GM23338 (cell line): ENCODE measurements at regions not wholly inside any gene's neighbourhood (a gene's known extent, or its start where the extent isn't known, plus 50 kb on each side); places are given as distances from the start of the nearest gene placed in this dataset.

Source experiments
- ATAC-seq: fragments of 200-7000 bp; cut with Tn5 transposase; 3 replicates; pipeline ENCODE4 v1.9.1; 2020
- DNase-seq: peaks from one replicate; pipeline ENCODE4 v3.0.0-alpha.2; 2015; ENCODE audit warnings: low spot score
- H2AFZ ChIP-seq: fragments of 200-600 bp; sonication (generic); 2 replicates; pipeline ENCODE4 v1.8.0; 2016; ENCODE audit warnings: antibody characterized with exemption, mild to moderate bottlenecking, moderate library complexity
- H3F3A ChIP-seq: fragments of 200-600 bp; sonication (generic); replicated peaks from 2 replicates; pipeline ENCODE4 v1.8.0; 2017; ENCODE audit warnings: antibody characterized with exemption, mixed run types, low read depth
- H3K27ac ChIP-seq: fragments of 200-600 bp; sonication (generic); 2 replicates; pipeline ENCODE4 v1.6.1; 2016; ENCODE audit warnings: low read depth
- H3K27me3 ChIP-seq: fragments of 200-600 bp; sonication (generic); 2 replicates; pipeline ENCODE4 v1.8.0; 2016; ENCODE audit warnings: mild to moderate bottlenecking, mixed run types, moderate library complexity; ENCODE audit not compliant: insufficient read depth
- H3K36me3 ChIP-seq: fragments of 200-600 bp; sonication (generic); 2 replicates; pipeline ENCODE4 v1.8.0; 2016; ENCODE audit warnings: mild to moderate bottlenecking; ENCODE audit not compliant: insufficient read depth
- H3K4me1 ChIP-seq: fragments of 200-600 bp; sonication (generic); 2 replicates; pipeline ENCODE4 v1.8.0; 2016; ENCODE audit warnings: mild to moderate bottlenecking, moderate library complexity; ENCODE audit not compliant: insufficient read depth
- H3K4me2 ChIP-seq: fragments of 200-600 bp; sonication (generic); 2 replicates; pipeline ENCODE4 v1.7.1; 2017; ENCODE audit warnings: mixed run types
- H3K4me3 ChIP-seq: fragments of 200-600 bp; sonication (generic); 2 replicates; pipeline ENCODE4 v1.6.1; 2016; ENCODE audit warnings: mixed run types
- H3K79me2 ChIP-seq: fragments of 200-600 bp; sonication (generic); replicated peaks from 2 replicates; pipeline ENCODE4 v1.8.0; 2017; ENCODE audit warnings: mild to moderate bottlenecking; ENCODE audit not compliant: insufficient read depth
- H3K9me2 ChIP-seq: fragments of 200-600 bp; sonication (generic); 2 replicates; pipeline ENCODE4 v1.8.0; 2017; ENCODE audit not compliant: insufficient read depth
- H4K20me1 ChIP-seq: fragments of 200-600 bp; sonication (generic); replicated peaks from 2 replicates; pipeline ENCODE4 v1.8.0; 2017; ENCODE audit warnings: mild to moderate bottlenecking; ENCODE audit not compliant: insufficient read depth
- H3K27ac Mint-ChIP-seq: 2 replicates; pipeline ENCODE4 v1.8.0; 2020; ENCODE audit warnings: inconsistent platforms, mild to moderate bottlenecking, moderate library complexity, mixed read lengths
- H3K27me3 Mint-ChIP-seq: 3 replicates; pipeline ENCODE4 v1.8.0; 2022; ENCODE audit warnings: low read depth, mild to moderate bottlenecking, moderate library complexity, mixed read lengths, inconsistent platforms; ENCODE audit not compliant: insufficient read depth, poor library complexity
- H3K36me3 Mint-ChIP-seq: 3 replicates; pipeline ENCODE4 v1.8.0; 2021; ENCODE audit warnings: low read depth, mild to moderate bottlenecking, inconsistent platforms, moderate library complexity, mixed read lengths
- H3K4me1 Mint-ChIP-seq: 3 replicates; pipeline ENCODE4 v1.8.0; 2020; ENCODE audit warnings: mild to moderate bottlenecking, inconsistent platforms, mixed read lengths
- H3K4me3 Mint-ChIP-seq: 3 replicates; pipeline ENCODE4 v1.8.0; 2021; ENCODE audit warnings: moderate library complexity, mild to moderate bottlenecking, inconsistent platforms, mixed read lengths
- H3K9me3 Mint-ChIP-seq: 3 replicates; pipeline ENCODE4 v1.8.0; 2020; ENCODE audit warnings: moderate library complexity, mild to moderate bottlenecking, inconsistent platforms, mixed read lengths
- CREB1 ChIP-seq: fragments of 250-450 bp; sonication (Bioruptor Pico); IDR thresholded peaks from 2 replicates; pipeline ENCODE4 v1.5.0; 2020; ENCODE audit warnings: low read depth, mild to moderate bottlenecking, moderate library complexity
- EZH2phosphoT487 ChIP-seq: fragments of 200-600 bp; sonication (generic); IDR thresholded peaks from one replicate; pipeline ENCODE4 v1.8.1; 2018; ENCODE audit warnings: antibody characterized with exemption; ENCODE audit not compliant: unreplicated experiment
- NANOG ChIP-seq: IDR thresholded peaks from 2 replicates; pipeline ENCODE4 v1.6.1; 2016; ENCODE audit warnings: antibody characterized with exemption, borderline replicate concordance
- POLR2AphosphoS5 ChIP-seq: IDR thresholded peaks from 2 replicates; pipeline ENCODE4 v1.6.1; 2016; ENCODE audit warnings: antibody characterized with exemption, low read depth
- STAT1 ChIP-seq: IDR thresholded peaks from one replicate; pipeline ENCODE4 v1.6.1; 2016; ENCODE audit warnings: antibody characterized with exemption; ENCODE audit not compliant: unreplicated experiment
- ZNF114 ChIP-seq: fragments of 250-450 bp; sonication (Bioruptor Pico); IDR thresholded peaks from 2 replicates; pipeline ENCODE4 v1.5.0; 2020; ENCODE audit warnings: mild to moderate bottlenecking, moderate library complexity
- ZNF331 ChIP-seq: fragments of 250-450 bp; sonication (Bioruptor Pico); IDR thresholded peaks from 2 replicates; pipeline ENCODE4 v1.5.0; 2020; ENCODE audit warnings: low read depth, mild to moderate bottlenecking, moderate library complexity
- ZNF462 ChIP-seq: fragments of 250-450 bp; sonication (Bioruptor Pico); IDR thresholded peaks from 2 replicates; pipeline ENCODE4 v1.5.0; 2020; ENCODE audit warnings: mild to moderate bottlenecking, moderate library complexity

- no peaks in the 10 kb centered on the region for H3K36me3 Mint-ChIP-seq
- Histone ChIP-seq H3K27me3 (no peaks in the 10 kb centered on the region), H3K79me2 (no peaks in the 10 kb centered on the region), H2AFZ (no peak overlapping the region), H3K4me3 (no peak overlapping the region), H3K36me3 (no peaks in the 10 kb centered on the region), H3F3A (no peaks in the 10 kb centered on the region), H3K4me2 (no peak overlapping the region), H3K4me1 (no peaks in the 10 kb centered on the region), H3K27ac (no peak overlapping the region), H3K9me2 (no peaks in the 10 kb centered on the region), H4K20me1 (no peaks in the 10 kb centered on the region)
- TF ChIP-seq ZNF114 (CRISPR knock-in tag): no peak
- TF ChIP-seq STAT1: no peak
- TF ChIP-seq EZH2phosphoT487: no peak
- no peak for TF ChIP-seq CREB1 (CRISPR knock-in tag)
- TF ChIP-seq NANOG: no peak
- no peak for TF ChIP-seq ZNF331 (CRISPR knock-in tag)
- TF ChIP-seq ZNF462: no peak
- no peak for TF ChIP-seq POLR2AphosphoS5
- H3K27ac Mint-ChIP-seq: no peak overlapping the region
- no peak for ATAC-seq
- H3K27me3 Mint-ChIP-seq: peaks cover 7% of the 10 kb centered on the region
- no peak for DNase-seq
- H3K9me3 Mint-ChIP-seq: no peaks in the 10 kb centered on the region
- no peak overlapping the region for H3K4me3 Mint-ChIP-seq
- H3K4me1 Mint-ChIP-seq: peaks cover 7% of the 10 kb centered on the region; the same call in 2 of the 3 replicates
Observed at GRCh38 chr11:76259299-76259908, 53.1 kb upstream of the WNT11 start.
